ENCODE measurements at regions not wholly inside any gene's neighbourhood (a gene's known extent, or its start where the extent isn't known, plus 50 kb on each side); places are given as distances from the start of the nearest gene placed in this dataset.

- DNase-seq (no peak), ATAC-seq (no peak)
- WGBS, 2 donors = 68 to 74% methylated on average over 2 of the region's 2 CpGs
- no peak for TF ChIP-seq CTCF (IDR thresholded peaks at IDR 0.05)
- Histone ChIP-seq H3K4me1 (no peaks in the 10 kb centered on the region), H3K27ac (no peak overlapping the region), H3K9me3 (peaks cover 0 to 6% (median 0%) of the 10 kb centered on the region in 11 donors), H3K36me3 (no peaks in the 10 kb centered on the region), H3K27me3 (no peaks in the 10 kb centered on the region), H3K4me3 (no peak overlapping the region)
- intact Hi-C loops (cut with DNase I) = no loop called here
These were observed 396.9 kb upstream of the SLITRK1 start for GRCh38 chr13:84279166-84279565.

GRCh38 chr13:84272877-84273562, 390.7 kb upstream of the SLITRK1 start:
- Histone ChIP-seq H3K27me3 (no peaks in the 10 kb centered on the region), H3K4me1 (no peaks in the 10 kb centered on the region), H3K36me3 (no peaks in the 10 kb centered on the region), H3K4me3 (no peak overlapping the region), H3K27ac (no peak overlapping the region), H3K9me3 (peaks cover 0 to 6% (median 0%) of the 10 kb centered on the region in 11 donors)
- DNase-seq (no peak), ATAC-seq (no peak)
- no peak for TF ChIP-seq CTCF (IDR thresholded peaks at IDR 0.05)
- WGBS, 2 donors = 62 to 63% methylated on average over 6 of the region's 6 CpGs
- intact Hi-C loops (cut with DNase I) = no loop called here

GRCh38 chr13:84265257-84265764, 383.0 kb upstream of the SLITRK1 start:
- Histone ChIP-seq H3K27ac (no peak overlapping the region), H3K4me3 (no peak overlapping the region), H3K27me3 (no peaks in the 10 kb centered on the region), H3K9me3 (no peaks in the 10 kb centered on the region), H3K36me3 (no peaks in the 10 kb centered on the region), H3K4me1 (no peaks in the 10 kb centered on the region)
- 48 to 50% methylated on average over 6 of the region's 6 CpGs for WGBS, 2 donors
- DNase-seq (no peak), ATAC-seq (no peak)
- no peak for TF ChIP-seq CTCF (IDR thresholded peaks at IDR 0.05)
- intact Hi-C loops (cut with DNase I) = no loop called here

- TF ChIP-seq CTCF (IDR thresholded peaks at IDR 0.05) = no peak
- 74 to 80% methylated on average over 9 of the region's 9 CpGs for WGBS, 2 donors
- no peak overlapping the region for H3K4me3 ChIP-seq
These were observed 381.2 kb upstream of the SLITRK1 start for GRCh38 chr13:84263354-84264069.

More at GRCh38 chr13:84263354-84264069, 381.2 kb upstream of the SLITRK1 start:
- no peak for DNase-seq
- intact Hi-C loops (cut with DNase I) = no loop called here
- ATAC-seq = no peak
- no peaks in the 10 kb centered on the region for H3K27me3 ChIP-seq
- no peaks in the 10 kb centered on the region for H3K4me1 ChIP-seq
- H3K36me3 ChIP-seq = no peaks in the 10 kb centered on the region
- peaks cover 0 to 4% (median 0%) of the 10 kb centered on the region in 11 donors for H3K9me3 ChIP-seq
- no peak overlapping the region for H3K27ac ChIP-seq
